ACC112 (cell line): ENCODE measurements at regions not wholly inside any gene's neighbourhood (a gene's known extent, or its start where the extent isn't known, plus 50 kb on each side); places are given as distances from the start of the nearest gene placed in this dataset.
"Not testable (repeated sequence)": the region's sequence is repeated elsewhere in the genome, so short reads cannot be mapped to it uniquely, and the experiment has no call there.

Experiments
- H2AFZ ChIP-seq: fragments of 200-600 bp; sonication (generic); one replicate; pipeline ENCODE4 v1.6.0; 2017; ENCODE audit warnings: antibody characterized with exemption, low read length; ENCODE audit not compliant: unreplicated experiment
- H3K27ac ChIP-seq: fragments of 200-600 bp; sonication (generic); 2 replicates; pipeline ENCODE4 v1.5.1; 2014; ENCODE audit warnings: low read depth, mild to moderate bottlenecking, antibody characterized with exemption, low read length, moderate library complexity
- H3K27me3 ChIP-seq: fragments of 200-600 bp; sonication (generic); 2 replicates; pipeline ENCODE4 v1.6.1; 2014; ENCODE audit warnings: mild to moderate bottlenecking, antibody characterized with exemption, low read length, moderate library complexity, mixed read lengths; ENCODE audit not compliant: insufficient read depth
- H3K36me3 ChIP-seq: fragments of 200-600 bp; sonication (generic); 2 replicates; pipeline ENCODE4 v1.6.1; 2016; ENCODE audit warnings: mild to moderate bottlenecking, antibody characterized with exemption, low read length, moderate library complexity, mixed read lengths; ENCODE audit not compliant: insufficient read depth
- H3K4me1 ChIP-seq: fragments of 200-600 bp; sonication (generic); one replicate; pipeline ENCODE4 v1.6.1; 2016; ENCODE audit warnings: low read length, mixed read lengths; ENCODE audit not compliant: insufficient read depth, unreplicated experiment, control insufficient read depth
- H3K4me3 ChIP-seq: fragments of 200-600 bp; sonication (generic); 2 replicates; pipeline ENCODE4 v1.5.1; 2014; ENCODE audit warnings: mild to moderate bottlenecking, low read depth, low read length
- H3K79me2 ChIP-seq: fragments of 200-600 bp; sonication (generic); one replicate; pipeline ENCODE4 v1.6.0; 2016; ENCODE audit warnings: low read length; ENCODE audit not compliant: control insufficient read depth, unreplicated experiment, insufficient read depth

GRCh38 chr3:61416618-61417017 lies 144.8 kb upstream of the PTPRG start:
- Histone ChIP-seq H3K79me2 (no peaks in the 10 kb centered on the region), H3K4me3 (no peak overlapping the region), H3K36me3 (no peaks in the 10 kb centered on the region), H3K4me1 (no peaks in the 10 kb centered on the region), H3K27ac (no peak overlapping the region), H2AFZ (no peak overlapping the region), H3K27me3 (0 out of 2 replicates have a peak, but pooled peaks cover 2% of the 10 kb centered on the region)

GRCh38 chr3:61417352-61417751 lies 144.0 kb upstream of the PTPRG start:
- no peaks in the 10 kb centered on the region for H3K4me1 ChIP-seq
- peaks cover 6% of the 10 kb centered on the region; the same call in 1 of the 2 replicates for H3K27me3 ChIP-seq
- no peaks in the 10 kb centered on the region for H3K36me3 ChIP-seq
- H3K4me3 ChIP-seq = no peak overlapping the region
- no peaks in the 10 kb centered on the region for H3K79me2 ChIP-seq
- H2AFZ ChIP-seq = no peak overlapping the region
- no peak overlapping the region for H3K27ac ChIP-seq

DNA sequence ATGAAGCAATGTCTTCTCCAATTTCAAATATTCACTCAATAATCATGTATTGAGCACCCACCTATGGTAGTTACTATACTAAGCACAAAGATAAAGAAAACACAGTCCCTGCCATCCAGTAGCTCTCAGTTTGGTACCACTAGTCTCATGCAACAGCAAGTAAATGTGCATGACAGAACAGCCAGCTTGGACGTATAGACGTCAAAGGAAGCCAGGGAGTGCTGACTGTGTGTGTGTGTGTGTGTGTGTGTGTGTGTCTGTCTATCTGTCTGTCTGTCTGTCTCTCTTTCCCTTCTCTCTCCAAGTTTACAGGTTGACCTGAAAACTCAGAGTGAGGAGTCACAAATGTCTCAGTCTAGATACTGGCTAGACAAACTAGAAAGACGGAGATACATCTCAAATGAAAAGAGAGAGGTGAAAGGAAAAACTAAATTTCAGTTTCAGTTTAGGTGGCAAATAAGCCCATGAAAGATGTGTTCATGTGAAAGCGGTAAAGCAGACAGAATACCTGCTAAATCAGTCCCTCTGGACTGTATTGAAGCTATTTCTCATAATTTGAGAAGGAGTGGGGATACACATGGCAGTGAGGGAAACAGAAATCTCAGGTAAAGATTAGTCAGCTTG lies 141.1 kb upstream of the PTPRG start:
- H2AFZ ChIP-seq = no peak overlapping the region
- no peaks in the 10 kb centered on the region for H3K36me3 ChIP-seq
- no peaks in the 10 kb centered on the region for H3K4me1 ChIP-seq

DNA sequence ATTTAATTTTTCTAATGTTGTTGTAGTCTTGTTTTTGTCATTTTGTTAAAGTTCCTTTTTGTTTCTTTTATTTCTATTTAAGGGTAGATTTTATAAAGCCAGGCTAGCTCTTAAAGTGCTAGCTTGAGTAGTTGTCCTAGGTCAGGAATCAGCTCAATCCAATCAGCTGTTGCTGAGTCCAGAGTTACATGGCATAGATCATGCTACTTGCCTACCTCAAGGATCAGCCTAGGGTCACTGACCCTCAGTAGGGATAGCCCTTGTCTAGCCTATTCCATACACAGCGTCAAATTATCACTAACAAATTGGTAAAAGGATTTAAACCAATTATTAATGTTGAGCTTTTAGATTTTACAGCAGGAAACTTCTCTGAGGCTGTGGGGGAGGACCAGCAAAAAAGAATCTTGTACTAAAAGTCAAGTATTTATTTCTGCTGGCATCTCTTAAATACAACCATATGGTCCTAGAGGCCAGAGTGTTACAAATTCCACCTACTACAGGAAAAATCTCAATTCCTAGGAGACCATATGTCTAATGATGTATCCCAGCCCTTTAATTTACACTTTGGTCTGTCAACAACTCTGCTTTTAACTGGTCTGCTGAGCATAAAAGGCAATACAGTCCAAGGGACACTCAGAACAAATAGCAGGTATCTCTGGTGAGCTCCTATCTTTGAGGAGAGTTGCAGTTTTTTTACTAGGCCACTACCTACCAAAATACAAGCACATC lies 138.3 kb upstream of the PTPRG start:
- no peak overlapping the region for H2AFZ ChIP-seq
- H3K79me2 ChIP-seq = no peaks in the 10 kb centered on the region
- no peak overlapping the region for H3K27ac ChIP-seq
- peaks cover 16% of the 10 kb centered on the region; the same call in 1 of the 2 replicates for H3K27me3 ChIP-seq
- H3K36me3 ChIP-seq = no peaks in the 10 kb centered on the region
- H3K4me1 ChIP-seq = no peaks in the 10 kb centered on the region
- H3K4me3 ChIP-seq = no peak overlapping the region

More for the DNA sequence above, 141.1 kb upstream of the PTPRG start:
- Histone ChIP-seq H3K27me3 (peaks cover 16% of the 10 kb centered on the region; the same call in 1 of the 2 replicates), H3K4me3 (no peak overlapping the region), H3K79me2 (no peaks in the 10 kb centered on the region), H3K27ac (no peak overlapping the region)

DNA sequence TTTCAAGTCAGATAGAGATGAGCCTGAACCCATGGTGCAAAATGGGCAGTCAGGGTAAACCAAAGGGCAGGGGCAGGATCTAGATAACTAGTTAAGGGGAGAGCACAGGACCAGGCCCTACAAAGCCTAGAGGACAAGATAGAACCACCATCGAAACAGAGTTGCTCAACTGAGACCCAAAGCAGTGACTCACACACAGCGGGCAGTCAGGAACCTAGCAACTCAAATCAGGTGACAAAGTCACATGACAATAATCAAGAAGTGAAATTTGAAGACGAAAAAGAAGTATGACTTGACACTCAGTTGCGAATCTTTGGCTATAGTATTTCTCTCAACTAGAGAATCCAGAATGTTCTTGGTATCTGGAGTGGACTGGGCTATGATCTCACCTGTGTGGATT lies 136.0 kb upstream of the PTPRG start:
- Histone ChIP-seq H3K27ac (no peak overlapping the region), H3K4me1 (no peaks in the 10 kb centered on the region), H3K4me3 (no peak overlapping the region), H2AFZ (no peak overlapping the region), H3K27me3 (peaks cover 16% of the 10 kb centered on the region; the same call in 1 of the 2 replicates), H3K36me3 (no peaks in the 10 kb centered on the region), H3K79me2 (no peaks in the 10 kb centered on the region)

DNA sequence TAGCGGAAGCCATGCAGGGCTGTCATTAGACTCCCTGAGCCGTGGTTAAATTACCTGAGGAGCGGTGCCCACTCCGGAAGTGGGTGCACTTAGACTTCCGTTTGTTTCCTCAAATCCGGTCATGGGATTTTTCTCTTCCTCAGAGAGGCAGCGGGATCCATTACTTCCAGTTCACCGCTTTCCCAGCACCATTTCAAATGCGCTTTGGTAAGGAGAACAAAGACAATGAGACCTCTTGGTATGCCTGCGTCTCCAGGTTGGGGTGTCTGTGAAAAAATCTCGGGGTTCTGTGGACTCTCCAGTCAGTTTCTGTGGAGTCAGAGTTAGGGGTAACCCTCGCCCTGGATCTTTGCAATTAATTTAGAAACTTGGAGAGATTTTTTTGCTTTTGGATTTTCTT lies 132.3 kb upstream of the PTPRG start:
- no peak overlapping the region for H3K4me3 ChIP-seq
- no peaks in the 10 kb centered on the region for H3K36me3 ChIP-seq
- H3K4me1 ChIP-seq = no peaks in the 10 kb centered on the region
- no peaks in the 10 kb centered on the region for H3K79me2 ChIP-seq
- H3K27me3 ChIP-seq = no peaks in the 10 kb centered on the region
- H3K27ac ChIP-seq = no peak overlapping the region
- H2AFZ ChIP-seq = no peak overlapping the region

GRCh38 chr3:61434901-61435300 lies 126.5 kb upstream of the PTPRG start:
- H3K4me3 ChIP-seq, H2AFZ ChIP-seq, H3K79me2 ChIP-seq, H3K27ac ChIP-seq, H3K36me3 ChIP-seq, H3K27me3 ChIP-seq, H3K4me1 ChIP-seq: not testable (repeated sequence)

DNA sequence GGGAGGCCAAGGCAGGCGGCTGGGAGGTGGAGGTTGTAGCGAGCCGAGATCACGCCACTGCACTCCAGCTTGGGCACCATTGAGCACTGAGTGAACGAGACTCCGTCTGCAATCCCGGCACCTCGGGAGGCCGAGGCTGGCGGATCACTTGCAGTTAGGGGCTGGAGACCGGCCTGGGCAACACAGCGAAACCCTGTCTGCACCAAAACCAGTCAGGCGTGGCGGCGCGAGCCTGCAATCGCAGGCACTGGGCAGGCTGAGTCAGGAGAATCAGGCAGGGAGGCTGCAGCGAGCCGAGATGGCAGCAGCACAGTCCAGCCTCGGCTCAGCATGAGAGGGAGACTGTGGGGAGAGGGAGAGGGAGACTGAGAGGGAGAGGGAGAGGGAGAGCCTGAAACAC lies 126.0 kb upstream of the PTPRG start:
- H3K36me3 ChIP-seq, H3K4me1 ChIP-seq, H3K27ac ChIP-seq, H3K27me3 ChIP-seq, H3K79me2 ChIP-seq, H2AFZ ChIP-seq, H3K4me3 ChIP-seq: not testable (repeated sequence)

- H3K4me1 ChIP-seq = no peaks in the 10 kb centered on the region
- H3K27me3 ChIP-seq = peaks cover 6% of the 10 kb centered on the region; the same call in 1 of the 2 replicates
- H3K36me3 ChIP-seq = no peaks in the 10 kb centered on the region
- H3K4me3 ChIP-seq = no peak overlapping the region
- H2AFZ ChIP-seq = no peak overlapping the region
- H3K27ac ChIP-seq = no peak overlapping the region
- no peaks in the 10 kb centered on the region for H3K79me2 ChIP-seq
Measured at GRCh38 chr3:61438253-61439121, 122.9 kb upstream of the PTPRG start.

DNA sequence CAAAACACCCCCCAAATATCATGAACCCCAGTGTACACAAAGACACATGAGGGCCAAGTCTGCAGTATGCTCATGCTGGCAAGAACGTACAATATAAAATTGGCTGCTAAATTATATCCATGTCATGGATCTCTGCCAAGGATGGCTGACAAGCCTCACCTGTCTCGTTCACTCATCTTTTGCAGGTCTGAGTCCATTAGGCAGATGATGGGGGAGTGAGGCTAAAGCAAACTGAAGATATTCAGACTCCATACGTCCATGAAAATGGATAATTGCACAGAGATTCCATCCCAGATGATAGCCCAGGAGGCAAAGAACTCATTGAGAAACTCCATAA lies 122.3 kb upstream of the PTPRG start:
- no peak overlapping the region for H3K4me3 ChIP-seq
- H3K79me2 ChIP-seq = no peaks in the 10 kb centered on the region
- no peak overlapping the region for H2AFZ ChIP-seq
- H3K27ac ChIP-seq = no peak overlapping the region
- no peaks in the 10 kb centered on the region for H3K4me1 ChIP-seq
- peaks cover 6% of the 10 kb centered on the region; the same call in 1 of the 2 replicates for H3K27me3 ChIP-seq
- H3K36me3 ChIP-seq = no peaks in the 10 kb centered on the region
